AG20443 (cell line): ENCODE measurements at regions not wholly inside any gene's neighbourhood (a gene's known extent, or its start where the extent isn't known, plus 50 kb on each side); places are given as distances from the start of the nearest gene placed in this dataset.

ENCODE experiments used
- DNase-seq: peaks from one replicate; pipeline ENCODE4 v3.0.0; 2012; ENCODE audit warnings: low spot score, mixed read lengths

GRCh38 chr5:160940725-160941124 lies 88.7 kb upstream of the ATP10B start:
- no peak for DNase-seq

- DNase-seq: no peak
These were observed 86.5 kb upstream of the ATP10B start for GRCh38 chr5:160938532-160938931.

GRCh38 chr5:160937570-160937969 lies 85.6 kb upstream of the ATP10B start:
- no peak for DNase-seq

GRCh38 chr5:160935776-160936175 lies 83.8 kb upstream of the ATP10B start:
- DNase-seq: no peak

- DNase-seq: no peak
These were observed 79.3 kb upstream of the ATP10B start for GRCh38 chr5:160931283-160931682.

GRCh38 chr5:160930406-160930805 lies 78.4 kb upstream of the ATP10B start:
- DNase-seq: no peak

- no peak for DNase-seq
These were observed 77.9 kb upstream of the ATP10B start for GRCh38 chr5:160929906-160930305.

- no peak for DNase-seq
These were observed 77.3 kb upstream of the ATP10B start for GRCh38 chr5:160929360-160929759.

- no peak for DNase-seq
These were observed 74.4 kb upstream of the ATP10B start for GRCh38 chr5:160926428-160926827.

- no peak for DNase-seq
These were observed 73.3 kb upstream of the ATP10B start for GRCh38 chr5:160925281-160925680.

GRCh38 chr5:160923936-160924710 lies 72.1 kb upstream of the ATP10B start:
- DNase-seq: no peak

- DNase-seq: no peak
These were observed 71.4 kb upstream of the ATP10B start for GRCh38 chr5:160923411-160923810.

GRCh38 chr5:160922311-160922710 lies 70.3 kb upstream of the ATP10B start:
- DNase-seq: no peak

- no peak for DNase-seq
These were observed 69.6 kb upstream of the ATP10B start for GRCh38 chr5:160921423-160922285.

GRCh38 chr5:160919626-160920025 lies 67.6 kb upstream of the ATP10B start:
- no peak for DNase-seq

GRCh38 chr5:160918386-160918785 lies 66.4 kb upstream of the ATP10B start:
- no peak for DNase-seq

GRCh38 chr5:160906090-160906489 lies 54.1 kb upstream of the ATP10B start:
- DNase-seq: no peak

GRCh38 chr5:160905285-160905684 lies 53.3 kb upstream of the ATP10B start:
- DNase-seq: no peak

- no peak for DNase-seq
These were observed 52.6 kb upstream of the ATP10B start for GRCh38 chr5:160904591-160904990.

GRCh38 chr5:160903551-160903950 lies 51.5 kb upstream of the ATP10B start:
- DNase-seq: no peak

- no peak for DNase-seq
These were observed 51.1 kb upstream of the ATP10B start for GRCh38 chr5:160903076-160903475.
